ENCODE measurements at regions not wholly inside any gene's neighbourhood (a gene's known extent, or its start where the extent isn't known, plus 50 kb on each side); places are given as distances from the start of the nearest gene placed in this dataset.

GRCh38 chr11:106410902-106411301 lies 333.4 kb downstream of the AASDHPPT start:
- TF ChIP-seq CTCF (IDR thresholded peaks at IDR 0.05; ENCODE audit: low read length) (no peak), EZH2 (IDR thresholded peaks at IDR 0.05; ENCODE audit: borderline replicate concordance, low read length) (no peak)
